Right atrium auricular region (tissue), 2 donors: ENCODE measurements at regions not wholly inside any gene's neighbourhood (a gene's known extent, or its start where the extent isn't known, plus 50 kb on each side); places are given as distances from the start of the nearest gene placed in this dataset.

Source experiments
- DNase-seq: peaks from one replicate; pipeline ENCODE4 v3.0.0-alpha.2; 2019; ENCODE audit warnings: low spot score
- H3K27ac ChIP-seq, 2 donors: fragments of 200-600 bp; sonication (generic); 1 replicate in 1 of 2; 2 replicates in 1 of 2; pipeline ENCODE4 v1.5.1; 2016 to 2019
- H3K27me3 ChIP-seq, 2 donors: fragments of 200-600 bp; sonication (generic); one replicate each; pipeline versions ENCODE4 v1.5.1 to v1.6.0; 2017 to 2019
- H3K36me3 ChIP-seq: fragments of 200-600 bp; sonication (generic); one replicate; pipeline ENCODE4 v1.5.1; 2016
- H3K4me1 ChIP-seq, 2 donors: fragments of 200-600 bp; sonication (generic); one replicate each; pipeline versions ENCODE4 v1.5.1 to v1.6.0; 2017 to 2019
- H3K4me3 ChIP-seq, 2 donors: fragments of 200-600 bp; sonication (generic); 1 replicate in 1 of 2; 2 replicates in 1 of 2; pipeline ENCODE4 v1.5.1; 2017 to 2019; ENCODE audit warnings: mild to moderate bottlenecking in 1 of 2, moderate library complexity in 1 of 2
- H3K9me3 ChIP-seq, 2 donors: fragments of 200-600 bp; sonication (generic); one replicate each; pipeline ENCODE4 v1.5.1; 2019
- CTCF ChIP-seq, 2 donors: fragments of 200-600 bp; sonication (generic); IDR thresholded peaks; one replicate each; pipeline ENCODE4 v1.5.1; 2019; ENCODE audit warnings: antibody characterized with exemption in 2 of 2

DNA sequence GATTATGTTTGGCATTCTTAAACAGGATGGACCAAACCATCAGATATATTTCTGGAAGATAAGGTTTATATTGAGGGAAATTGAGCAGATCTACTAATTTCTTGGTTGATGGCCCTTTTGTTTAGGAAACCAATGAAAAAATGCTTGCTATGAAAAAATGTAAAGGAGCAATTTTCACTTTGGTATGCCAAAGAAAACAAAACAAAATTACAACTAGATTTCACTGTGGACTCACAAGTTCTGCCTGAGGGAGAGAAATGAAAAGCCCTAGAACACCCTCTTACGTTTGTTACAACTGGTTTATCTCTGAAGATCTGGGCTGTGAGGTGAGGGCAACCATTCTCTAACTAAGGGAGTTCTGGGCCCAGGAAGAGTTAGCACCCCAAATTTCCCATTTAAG lies 122.5 kb upstream of the IL15 start:
- no peak for DNase-seq
- Histone ChIP-seq H3K4me1 (no peaks in the 10 kb centered on the region), H3K27me3 (no peaks in the 10 kb centered on the region), H3K9me3 (no peaks in the 10 kb centered on the region), H3K27ac (no peak overlapping the region), H3K36me3 (no peaks in the 10 kb centered on the region), H3K4me3 (no peak overlapping the region)
- no peak for TF ChIP-seq CTCF (IDR thresholded peaks at IDR 0.05)

DNA sequence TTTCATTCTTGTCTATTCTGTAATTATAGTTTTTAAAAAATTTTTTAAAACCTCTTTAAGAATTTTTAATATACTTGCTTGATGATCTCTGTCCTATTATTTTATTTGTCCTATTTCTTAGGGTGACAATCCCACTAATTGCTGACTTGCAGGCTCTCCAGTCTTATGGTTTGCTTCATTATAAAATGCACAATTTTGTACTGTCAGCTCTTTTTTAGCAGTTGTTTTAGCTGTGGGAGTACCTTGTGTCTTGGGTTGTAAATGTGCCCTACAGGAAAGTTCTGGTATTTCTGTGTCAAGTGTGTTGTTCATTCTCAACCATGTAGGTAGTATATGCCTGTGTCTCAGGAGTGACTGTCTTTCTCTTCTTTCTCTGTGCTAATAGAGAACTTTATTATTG lies 118.2 kb upstream of the IL15 start:
- Histone ChIP-seq H3K9me3 (no peaks in the 10 kb centered on the region), H3K4me3 (no peak overlapping the region), H3K36me3 (no peaks in the 10 kb centered on the region), H3K4me1 (no peaks in the 10 kb centered on the region), H3K27me3 (no peaks in the 10 kb centered on the region), H3K27ac (no peak overlapping the region)
- TF ChIP-seq CTCF (IDR thresholded peaks at IDR 0.05) = no peak
- no peak for DNase-seq

GRCh38 chr4:141524116-141524515 lies 112.3 kb upstream of the IL15 start:
- peaks cover 0 to 12% of the 10 kb centered on the region in 2 donors for H3K9me3 ChIP-seq
- H3K4me3 ChIP-seq = no peak overlapping the region
- no peak overlapping the region for H3K27ac ChIP-seq
- no peaks in the 10 kb centered on the region for H3K4me1 ChIP-seq
- no peaks in the 10 kb centered on the region for H3K36me3 ChIP-seq
- no peaks in the 10 kb centered on the region for H3K27me3 ChIP-seq
- no peak for TF ChIP-seq CTCF (IDR thresholded peaks at IDR 0.05)
- DNase-seq = no peak

GRCh38 chr4:141524841-141525240 lies 111.5 kb upstream of the IL15 start:
- Histone ChIP-seq H3K36me3 (no peaks in the 10 kb centered on the region), H3K27me3 (no peaks in the 10 kb centered on the region), H3K4me1 (no peaks in the 10 kb centered on the region), H3K27ac (no peak overlapping the region), H3K9me3 (peaks cover 0 to 12% of the 10 kb centered on the region in 2 donors), H3K4me3 (no peak overlapping the region)
- no peak for TF ChIP-seq CTCF (IDR thresholded peaks at IDR 0.05)
- DNase-seq = no peak

GRCh38 chr4:141530627-141531026 lies 105.8 kb upstream of the IL15 start:
- no peak for TF ChIP-seq CTCF (IDR thresholded peaks at IDR 0.05)
- H3K4me1 ChIP-seq = no peaks in the 10 kb centered on the region
- H3K9me3 ChIP-seq = peaks cover 0 to 12% of the 10 kb centered on the region in 2 donors
- no peaks in the 10 kb centered on the region for H3K36me3 ChIP-seq
- H3K4me3 ChIP-seq = no peak overlapping the region
- no peak for DNase-seq
- no peaks in the 10 kb centered on the region for H3K27me3 ChIP-seq
- H3K27ac ChIP-seq = no peak overlapping the region

DNA sequence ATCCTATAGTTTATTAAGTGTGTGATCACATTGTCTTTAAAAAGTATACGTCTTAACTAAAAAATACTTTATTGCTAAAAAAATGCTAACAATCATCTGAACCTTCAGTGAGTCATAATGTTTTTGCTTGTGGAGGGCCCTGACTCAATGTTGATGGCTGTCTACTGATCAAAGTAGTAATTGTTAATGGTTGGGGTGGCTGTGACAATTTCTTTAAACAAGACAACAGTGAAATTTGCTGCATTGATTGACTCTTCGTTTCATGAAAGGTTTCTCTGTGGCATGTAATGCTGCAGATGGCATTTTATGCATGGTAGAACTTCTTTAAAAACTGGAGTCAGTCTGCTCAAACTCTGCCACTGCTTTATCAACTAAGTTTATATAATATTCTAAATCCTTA lies 101.4 kb upstream of the IL15 start:
- no peaks in the 10 kb centered on the region for H3K27me3 ChIP-seq
- no peak for TF ChIP-seq CTCF (IDR thresholded peaks at IDR 0.05)

More for the DNA sequence above, 101.4 kb upstream of the IL15 start:
- DNase-seq = no peak
- Histone ChIP-seq H3K4me1 (no peaks in the 10 kb centered on the region), H3K27ac (no peak overlapping the region), H3K9me3 (peaks cover 0 to 17% of the 10 kb centered on the region in 2 donors), H3K36me3 (no peaks in the 10 kb centered on the region), H3K4me3 (no peak overlapping the region)
